Islet precursor cell (in vitro differentiated cells): ENCODE measurements at regions not wholly inside any gene's neighbourhood (a gene's known extent, or its start where the extent isn't known, plus 50 kb on each side); places are given as distances from the start of the nearest gene placed in this dataset.
"Not testable (repeated sequence)": the region's sequence is repeated elsewhere in the genome, so short reads cannot be mapped to it uniquely, and the experiment has no call there.

Source experiments
- DNase-seq: peaks from one replicate; pipeline ENCODE4 v3.0.0-alpha.2; 2018

DNA sequence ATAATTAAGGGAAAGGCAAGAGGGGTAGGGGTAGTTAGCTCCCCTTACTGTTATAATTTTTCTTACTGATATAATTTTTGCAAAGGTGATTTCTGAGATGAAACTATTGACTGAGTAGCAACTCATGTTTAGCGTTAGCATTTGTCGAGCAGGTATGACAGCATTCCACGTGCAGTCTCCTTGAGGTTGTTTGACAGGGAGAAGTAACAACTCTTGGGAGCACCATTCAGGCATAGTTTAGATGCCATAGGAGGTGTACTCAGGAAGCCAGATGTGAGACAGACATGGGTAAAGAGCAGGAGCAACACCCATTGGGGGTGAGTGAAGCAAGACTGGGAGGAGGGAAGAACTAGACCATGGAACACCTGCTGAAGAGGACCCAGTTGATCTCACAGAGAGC is 96.6 kb upstream of the KLF6 start:
- DNase-seq: peak; percentile 68

DNA sequence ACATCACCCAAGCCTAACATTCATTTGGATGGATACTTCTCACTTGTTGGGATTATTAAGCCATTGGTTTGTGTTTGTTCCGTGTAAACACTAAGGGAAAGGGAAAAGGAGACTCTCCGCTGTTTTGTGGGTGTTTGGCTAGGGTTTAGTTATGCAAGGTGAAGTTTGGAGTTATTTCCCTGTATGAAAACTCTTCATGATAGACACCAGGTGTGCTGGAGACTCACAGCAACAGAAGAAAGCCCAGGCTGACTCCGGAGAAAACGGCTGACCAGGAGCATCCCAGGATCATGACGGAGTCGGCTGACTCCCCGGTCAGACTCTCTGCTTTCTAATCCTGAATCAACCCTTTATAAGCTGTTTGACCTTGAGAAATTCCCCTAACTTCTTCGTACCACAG is 94.1 kb upstream of the KLF6 start:
- peak; percentile 41 for DNase-seq

DNA sequence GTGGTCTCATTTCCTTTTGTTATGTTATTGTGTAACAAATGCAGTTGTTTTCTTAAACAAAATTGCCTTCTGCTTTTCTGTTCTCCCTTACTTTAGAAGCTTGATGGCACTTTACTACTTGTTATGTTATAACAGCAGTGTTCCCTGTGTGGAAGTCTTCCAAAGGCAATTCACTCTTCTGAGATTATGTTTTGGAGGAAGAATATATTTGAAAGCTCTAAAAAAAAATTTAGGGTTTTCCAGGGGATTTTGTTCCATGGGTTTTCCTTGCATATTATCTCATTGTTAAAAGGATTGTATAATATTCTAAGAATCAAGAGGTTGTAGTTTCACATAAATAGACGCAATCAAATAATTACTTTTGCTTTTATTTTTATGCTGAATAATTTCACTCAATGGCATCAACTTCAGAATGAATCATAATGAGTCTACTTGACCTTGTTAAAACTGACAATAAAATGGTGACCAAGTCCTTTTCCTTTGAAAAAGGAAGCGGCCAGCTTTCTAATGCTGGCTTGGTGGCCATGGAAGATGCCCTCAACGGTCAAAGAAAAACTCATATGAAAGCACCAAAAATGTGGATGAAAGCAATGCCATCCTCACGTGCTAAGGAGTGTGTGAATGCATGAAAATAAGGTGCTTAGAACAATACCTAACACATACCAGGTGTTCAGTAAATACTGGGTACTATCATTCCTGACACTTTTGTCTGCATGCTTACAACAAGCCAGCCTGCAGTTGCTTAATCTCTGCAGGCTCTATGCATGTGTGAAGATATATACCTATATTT is 92.4 kb upstream of the KLF6 start:
- DNase-seq: no peak

DNA sequence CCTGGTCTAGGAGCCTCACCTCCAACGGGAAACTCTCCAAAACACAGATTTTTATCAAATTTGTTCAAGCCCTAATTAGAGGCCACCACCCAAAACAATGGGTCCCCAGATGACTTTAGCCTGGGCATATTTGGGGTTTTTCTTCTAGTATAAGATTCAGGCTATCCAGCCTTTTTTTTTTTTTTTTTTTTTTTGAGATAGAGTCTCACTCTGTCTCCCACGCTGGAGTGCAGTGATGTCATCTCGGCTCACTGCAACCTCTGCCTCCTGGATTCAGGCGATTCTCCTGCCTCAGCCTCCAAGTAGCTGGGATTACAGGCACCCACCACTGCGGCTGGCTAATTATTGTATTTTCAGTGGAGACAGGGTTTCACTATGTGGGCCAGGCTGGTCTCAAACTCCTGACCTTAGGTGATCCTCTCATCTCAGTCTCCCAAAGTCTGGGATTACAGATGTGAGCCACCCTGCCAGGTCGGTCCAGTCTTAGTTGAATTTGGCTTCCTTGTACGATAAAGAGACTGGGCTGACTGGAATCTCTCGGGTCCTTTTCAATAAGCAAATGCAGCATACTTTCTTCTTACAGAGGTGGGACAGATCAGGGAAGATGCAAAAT is 91.4 kb upstream of the KLF6 start:
- DNase-seq: no peak

DNA sequence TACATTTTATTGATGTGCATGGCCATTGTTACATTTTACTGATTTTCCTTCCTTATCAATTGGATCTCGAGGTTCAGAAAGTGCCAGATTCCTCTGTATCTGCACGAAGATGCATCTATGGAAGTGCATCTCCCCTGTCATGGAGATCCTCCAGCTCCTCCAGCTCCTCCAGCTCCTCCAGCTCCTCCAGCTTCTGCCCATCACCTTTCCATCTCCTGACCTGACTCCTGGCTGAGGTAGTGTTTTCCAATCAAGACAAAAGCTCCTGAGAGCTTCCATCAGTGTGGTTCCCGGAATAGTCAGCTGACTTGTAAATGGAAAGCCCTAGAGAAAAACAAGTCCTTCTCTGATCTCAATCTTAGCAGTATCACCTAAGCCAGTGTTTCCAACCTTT is 90.8 kb upstream of the KLF6 start:
- DNase-seq: no peak

DNA sequence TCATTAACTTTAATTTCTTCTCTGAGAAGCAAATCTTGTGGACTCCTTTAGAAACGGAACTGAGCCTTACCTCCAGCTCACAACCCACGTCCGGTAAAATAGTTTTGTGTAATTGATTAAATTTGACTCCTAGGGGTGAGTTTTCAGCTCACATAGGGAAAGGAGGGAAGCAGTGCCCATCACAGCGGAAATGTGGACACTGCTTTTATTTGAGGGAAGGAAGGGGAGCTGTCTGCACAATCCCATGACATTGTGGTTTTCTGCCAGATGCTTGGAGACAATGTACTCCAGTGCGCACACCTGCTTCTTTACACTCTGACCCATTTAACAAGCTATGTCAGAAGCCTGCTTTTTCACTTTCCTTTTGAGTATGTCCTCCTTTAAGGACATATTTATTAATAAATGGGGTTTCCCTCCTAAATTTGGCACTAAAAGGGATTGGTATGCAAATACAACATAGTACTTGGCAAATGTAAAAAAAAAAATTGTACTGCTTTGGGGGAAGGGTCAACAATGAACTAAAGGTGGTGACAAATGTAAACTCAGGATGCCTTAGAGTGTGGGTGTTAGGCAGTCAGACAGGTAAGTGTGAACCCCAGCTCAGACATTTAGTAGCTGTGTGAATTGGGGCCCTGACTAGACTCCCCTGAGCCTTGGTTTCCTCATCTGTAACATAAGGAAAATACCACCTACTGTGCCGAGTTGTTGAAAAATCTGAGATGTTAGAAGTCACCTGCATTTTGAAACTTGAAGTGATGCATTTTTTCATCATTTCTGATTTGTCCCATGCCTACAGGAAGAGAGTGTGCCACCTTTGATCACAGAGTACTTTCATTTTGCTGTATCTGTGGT is 90.2 kb upstream of the KLF6 start:
- no peak for DNase-seq

DNA sequence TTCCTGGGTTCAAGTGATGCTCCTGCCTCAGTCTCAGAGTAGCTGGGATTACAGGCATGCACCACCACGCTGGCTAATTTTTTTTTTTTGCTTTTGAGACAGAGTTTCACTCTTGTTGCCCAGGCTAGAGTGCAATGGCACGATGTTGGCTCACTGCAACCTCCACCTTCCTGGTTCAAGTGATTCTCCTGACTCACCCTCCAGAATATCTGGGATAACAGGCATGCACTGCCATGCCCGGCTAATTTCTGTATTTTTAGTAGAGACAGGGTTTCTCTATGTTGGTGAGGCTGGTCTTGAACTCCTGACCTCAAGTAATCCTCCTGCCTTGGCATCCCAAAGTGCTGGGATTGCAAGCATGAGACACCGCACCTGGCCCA is 89.6 kb upstream of the KLF6 start:
- not testable (repeated sequence) for DNase-seq

DNA sequence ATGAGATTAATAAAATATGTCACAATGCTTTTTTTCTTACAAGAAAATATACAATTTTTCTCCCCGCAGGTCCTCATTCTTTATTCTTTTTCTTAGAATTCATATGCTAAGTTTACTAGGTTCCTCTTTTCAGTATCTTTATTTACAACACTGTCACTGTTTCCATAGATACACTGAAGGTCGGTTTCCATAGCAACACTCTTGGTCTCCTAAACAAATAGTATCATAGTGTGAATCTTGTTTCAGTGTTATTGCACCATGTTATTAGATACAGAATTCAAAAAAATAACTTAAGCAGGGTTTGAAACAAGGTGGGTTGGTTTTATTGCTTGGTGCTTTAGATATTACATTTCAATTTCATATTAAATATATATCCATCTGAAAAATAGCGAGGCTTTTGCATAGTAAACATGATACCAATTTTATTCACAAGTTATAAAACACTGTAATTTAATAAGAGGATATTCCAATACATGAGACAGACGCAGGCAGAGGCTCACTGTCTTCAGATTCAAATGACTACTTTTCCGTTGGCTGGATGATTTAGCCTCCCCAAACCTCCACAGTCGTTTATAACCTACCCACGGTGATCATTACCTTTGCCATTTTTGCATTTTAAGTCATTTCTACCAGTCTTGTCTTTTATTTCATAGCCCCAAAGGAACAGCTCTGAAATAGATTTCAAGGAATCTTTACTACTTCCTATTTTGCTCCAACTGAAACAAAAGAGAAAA is 88.9 kb upstream of the KLF6 start:
- no peak for DNase-seq

DNA sequence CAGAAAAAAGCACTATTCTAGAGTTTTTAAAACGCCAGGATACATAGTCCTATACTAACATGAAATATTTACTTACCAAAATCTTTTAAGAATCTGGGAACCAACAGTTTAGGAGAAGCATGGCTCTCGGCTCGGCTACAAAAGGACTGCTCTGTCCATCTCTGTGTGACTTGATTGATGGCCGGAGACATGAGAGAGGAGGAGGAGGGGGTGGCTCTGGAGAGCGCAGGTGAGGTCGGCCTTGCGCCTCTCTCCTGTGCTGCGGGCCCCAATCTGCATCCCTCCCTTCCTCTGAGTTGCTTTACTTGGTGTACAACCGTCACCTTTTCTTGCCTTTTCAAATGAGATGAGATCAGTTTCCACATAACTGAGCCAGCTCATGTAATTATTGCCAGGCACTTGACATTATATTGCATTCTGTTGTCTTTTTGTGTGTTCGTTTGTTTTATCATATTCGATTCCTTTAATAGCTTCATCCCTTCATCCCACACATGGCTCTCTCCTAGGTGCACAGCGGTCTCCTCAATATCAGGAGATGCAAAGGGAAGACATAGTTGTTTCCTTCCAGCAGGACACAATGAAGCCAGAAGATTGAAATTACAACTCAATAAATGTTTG is 87.8 kb upstream of the KLF6 start:
- DNase-seq: no peak

DNA sequence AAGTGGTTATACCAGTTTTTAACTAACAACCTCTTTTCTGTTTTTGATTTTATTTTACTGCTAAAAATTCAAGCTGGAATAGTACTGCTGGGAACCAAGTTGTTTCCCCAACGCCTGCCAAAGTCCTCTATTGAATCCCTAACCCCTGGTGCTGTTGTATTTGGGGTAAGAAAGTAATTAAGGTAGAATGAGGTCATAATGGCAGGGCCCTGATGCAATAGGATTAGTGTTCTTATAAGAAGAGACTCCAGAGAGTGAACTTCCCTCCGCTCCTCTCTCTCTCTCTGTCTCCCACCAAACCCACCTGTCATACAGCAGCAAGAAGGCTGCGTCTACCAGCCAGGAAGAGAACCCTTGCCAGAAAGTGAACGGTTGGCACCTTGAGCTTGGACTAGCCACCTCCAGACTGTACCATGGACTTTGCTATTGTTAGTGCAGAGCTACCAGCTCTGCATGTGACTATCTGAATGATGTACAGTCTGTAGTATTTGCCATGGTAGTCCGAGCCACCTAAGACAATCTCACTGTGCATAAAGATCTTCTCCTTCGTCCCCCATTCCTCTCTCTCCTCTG is 86.5 kb upstream of the KLF6 start:
- DNase-seq: peak; percentile 31

DNA sequence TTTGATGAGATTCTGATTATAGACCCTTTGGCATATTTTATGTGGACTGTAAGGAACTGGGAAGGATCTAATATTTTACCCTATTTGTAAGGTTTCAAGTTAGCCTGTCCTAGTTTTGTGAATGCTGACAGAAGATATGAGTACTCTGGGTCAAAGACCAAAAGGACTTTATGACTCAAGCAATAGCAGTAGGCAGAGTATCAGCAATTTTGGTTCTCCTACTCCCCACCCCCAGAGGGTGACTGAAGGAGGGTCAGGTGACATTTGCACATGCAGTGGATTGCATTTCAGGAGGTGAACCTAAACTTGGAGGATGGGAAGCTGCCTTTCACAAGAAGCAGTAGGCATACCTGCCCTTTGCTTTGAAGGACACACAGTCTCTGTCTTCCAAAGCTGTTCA is 84.0 kb upstream of the KLF6 start:
- DNase-seq: peak; percentile 32

DNA sequence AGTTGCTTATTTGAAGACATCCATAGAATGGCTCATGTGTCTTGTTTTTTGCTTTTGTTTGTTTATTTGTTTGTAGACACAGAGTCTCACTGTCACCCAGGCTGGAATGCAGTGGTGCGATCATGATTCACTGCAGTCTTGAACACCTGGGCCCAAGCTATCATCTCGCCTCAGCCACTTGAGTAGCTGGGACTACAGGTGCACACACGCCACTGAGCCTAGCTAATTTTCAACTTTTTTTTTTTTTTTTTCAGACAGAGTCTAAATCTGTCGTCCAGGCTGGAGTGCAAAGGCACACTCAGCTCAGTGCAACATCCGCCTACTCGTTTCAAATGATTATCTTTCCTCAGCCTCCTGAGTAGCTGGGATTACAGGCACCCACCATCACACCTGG is 83.3 kb upstream of the KLF6 start:
- DNase-seq: peak; percentile 51

DNA sequence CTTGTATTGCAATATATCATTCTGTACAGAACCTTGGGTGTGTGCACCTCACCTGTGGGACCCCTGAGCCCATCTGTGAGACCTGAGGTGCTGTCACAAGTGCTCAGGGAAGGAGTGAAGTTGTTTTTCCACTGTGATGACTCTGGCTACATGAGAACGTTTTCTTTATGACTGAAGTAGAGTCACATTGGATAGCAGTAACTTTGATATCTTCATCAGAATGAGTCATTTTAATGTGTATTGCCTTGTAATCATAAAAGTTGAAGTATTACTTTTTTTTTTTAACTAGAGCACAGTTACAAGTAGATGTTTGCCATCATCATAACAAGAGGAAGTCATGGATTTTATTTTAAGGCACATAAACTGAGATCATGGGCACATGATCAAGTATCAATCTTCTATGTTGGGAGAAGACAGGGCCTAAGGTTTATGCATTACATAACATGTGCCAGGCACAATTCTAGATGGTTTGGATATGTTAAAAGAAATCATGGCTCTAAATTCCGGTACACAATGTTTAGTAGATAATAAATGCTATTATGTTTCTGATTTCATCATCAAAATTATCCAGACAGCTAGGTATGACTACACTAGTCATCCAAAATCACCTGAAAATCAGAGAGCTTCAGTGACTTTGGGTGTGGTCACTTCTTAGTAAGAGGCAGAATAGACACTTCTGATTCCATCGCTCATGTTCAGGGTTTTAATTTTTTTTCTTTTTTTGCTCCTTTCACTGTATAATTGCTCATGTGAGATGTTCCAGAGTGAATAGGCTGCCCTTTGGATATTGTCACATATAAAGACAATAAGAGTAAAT is 82.7 kb upstream of the KLF6 start:
- peak; percentile 8 for DNase-seq

DNA sequence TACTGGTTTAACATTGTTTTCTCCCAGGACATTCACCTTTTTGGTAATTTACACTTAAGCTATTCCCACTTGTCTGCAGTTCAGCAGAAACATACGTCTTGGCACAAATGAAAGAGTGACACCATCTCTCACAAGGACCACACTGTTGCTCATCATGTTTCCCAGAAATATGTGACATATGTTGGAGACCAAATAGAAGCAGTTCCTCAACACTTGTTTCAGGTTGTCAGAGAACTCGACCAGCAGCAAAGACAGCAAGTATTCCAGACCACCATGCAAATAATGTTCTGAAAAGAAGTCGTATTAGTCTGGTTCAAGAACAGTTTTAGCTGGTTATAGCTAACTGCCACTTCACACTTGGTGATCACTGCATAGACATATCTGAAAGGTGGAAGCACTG is 81.3 kb upstream of the KLF6 start:
- DNase-seq: peak; percentile 14

DNA sequence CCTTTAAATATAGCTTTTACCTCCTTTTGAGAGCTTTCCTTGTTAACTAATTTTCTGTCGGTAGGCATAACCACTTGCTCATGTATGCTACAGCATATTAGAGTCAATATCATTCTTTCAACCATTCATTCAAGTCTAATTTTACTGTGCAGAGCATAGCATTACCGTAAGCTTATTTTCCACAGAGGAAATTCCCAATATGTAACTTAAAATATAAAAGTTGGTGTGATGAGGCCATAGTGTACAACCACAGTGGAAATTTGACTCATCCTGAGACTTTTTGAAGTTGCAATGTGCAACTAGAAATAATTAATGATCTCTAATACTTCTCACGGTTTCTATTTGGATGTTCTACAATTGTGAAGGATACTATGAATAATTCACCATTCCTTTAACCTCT is 80.6 kb upstream of the KLF6 start:
- no peak for DNase-seq

DNA sequence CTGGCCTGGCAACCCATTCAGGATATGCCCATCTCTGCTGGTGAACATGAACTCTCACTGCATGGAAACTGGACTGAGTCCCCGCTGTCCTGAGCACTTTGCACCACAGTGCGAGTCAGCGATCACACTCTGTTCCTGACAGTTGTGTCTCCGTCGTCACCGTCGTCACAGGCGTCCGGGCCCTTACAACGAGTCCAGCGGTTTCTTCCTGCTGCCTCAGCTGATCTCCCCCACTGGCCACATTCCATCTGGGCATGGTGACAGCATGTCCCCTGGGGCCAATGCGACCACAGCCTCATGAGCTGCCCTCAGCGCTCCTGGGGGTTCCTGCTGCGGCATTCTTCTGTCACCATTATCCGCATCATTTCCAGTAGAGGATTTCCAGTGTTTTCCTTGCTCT is 76.8 kb upstream of the KLF6 start:
- DNase-seq: peak; percentile 65

DNA sequence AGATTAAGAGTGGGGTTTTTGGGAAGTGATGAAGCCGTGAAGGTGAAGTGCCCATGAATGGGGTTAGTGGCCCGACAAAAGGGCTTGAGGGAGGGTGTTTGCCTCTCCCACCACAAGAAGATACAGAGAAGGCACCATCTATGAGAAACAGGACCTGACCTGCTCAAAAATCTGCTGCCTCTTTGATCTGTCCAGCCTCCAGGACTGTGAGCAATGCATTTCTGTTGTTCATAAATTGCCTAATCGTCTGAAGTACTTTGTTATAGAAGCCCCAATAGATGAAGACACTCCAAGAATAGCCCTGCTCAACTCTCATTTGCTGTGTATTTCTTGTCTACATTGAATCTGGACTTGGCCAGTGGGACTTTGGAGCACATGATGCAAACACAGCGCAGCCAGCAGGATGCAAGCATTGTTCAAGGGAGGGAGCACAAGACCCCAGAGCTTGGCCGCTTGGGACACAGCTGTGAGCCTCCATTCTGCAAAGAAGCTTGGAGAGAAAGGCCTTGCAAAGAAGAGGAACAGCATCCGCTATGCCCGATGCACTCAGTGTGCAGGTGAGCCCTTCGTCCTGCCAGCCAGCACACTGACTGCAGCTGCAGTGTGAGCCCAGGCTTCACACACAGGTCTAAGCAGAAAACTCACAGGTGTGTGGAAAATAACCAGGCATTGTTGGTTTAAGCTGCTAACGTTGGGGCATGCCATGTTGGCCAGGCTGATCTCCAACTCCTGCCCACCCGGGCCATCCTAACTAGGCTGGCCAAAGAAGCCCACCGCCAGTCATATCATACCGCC is 73.2 kb upstream of the KLF6 start:
- peak; percentile 43 for DNase-seq

DNA sequence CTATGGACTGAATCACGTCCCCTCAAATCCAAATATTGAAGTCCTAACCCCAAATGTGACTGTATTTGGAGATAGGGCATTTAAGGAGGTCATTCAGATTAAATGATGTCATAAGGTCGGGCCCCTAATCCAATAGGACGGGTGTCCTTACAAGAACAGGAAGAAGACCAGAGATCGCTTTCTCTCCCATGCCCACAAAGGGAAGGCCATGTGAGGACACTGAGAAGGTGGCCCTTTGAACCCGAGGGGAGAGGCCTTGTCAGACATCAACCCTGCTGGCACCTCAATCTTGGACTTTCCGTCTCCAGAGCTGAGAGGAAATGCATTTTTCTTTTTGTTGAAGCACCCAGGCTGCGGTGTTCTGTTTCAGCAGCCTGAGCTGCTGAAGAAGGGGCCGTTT is 72.3 kb upstream of the KLF6 start:
- DNase-seq: peak; percentile 26

DNA sequence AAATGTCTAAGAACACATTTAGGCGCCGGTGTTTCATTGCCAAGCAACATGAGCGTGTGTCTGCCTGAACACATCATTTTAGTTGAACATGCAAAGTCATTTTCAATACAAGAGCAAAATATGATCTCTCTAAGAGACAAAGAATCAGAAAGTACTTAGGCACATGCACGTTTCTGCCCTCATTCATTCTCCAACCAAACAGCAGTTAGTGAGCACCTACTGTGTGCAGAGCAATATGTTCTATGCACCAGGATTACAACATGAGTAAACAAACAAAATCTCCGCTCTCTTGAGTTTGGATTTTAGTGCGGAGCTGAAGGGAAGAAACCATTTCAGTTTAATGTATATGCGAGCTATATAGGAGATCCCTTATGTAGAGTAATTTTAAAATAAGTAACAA is 71.6 kb upstream of the KLF6 start:
- DNase-seq: no peak

DNA sequence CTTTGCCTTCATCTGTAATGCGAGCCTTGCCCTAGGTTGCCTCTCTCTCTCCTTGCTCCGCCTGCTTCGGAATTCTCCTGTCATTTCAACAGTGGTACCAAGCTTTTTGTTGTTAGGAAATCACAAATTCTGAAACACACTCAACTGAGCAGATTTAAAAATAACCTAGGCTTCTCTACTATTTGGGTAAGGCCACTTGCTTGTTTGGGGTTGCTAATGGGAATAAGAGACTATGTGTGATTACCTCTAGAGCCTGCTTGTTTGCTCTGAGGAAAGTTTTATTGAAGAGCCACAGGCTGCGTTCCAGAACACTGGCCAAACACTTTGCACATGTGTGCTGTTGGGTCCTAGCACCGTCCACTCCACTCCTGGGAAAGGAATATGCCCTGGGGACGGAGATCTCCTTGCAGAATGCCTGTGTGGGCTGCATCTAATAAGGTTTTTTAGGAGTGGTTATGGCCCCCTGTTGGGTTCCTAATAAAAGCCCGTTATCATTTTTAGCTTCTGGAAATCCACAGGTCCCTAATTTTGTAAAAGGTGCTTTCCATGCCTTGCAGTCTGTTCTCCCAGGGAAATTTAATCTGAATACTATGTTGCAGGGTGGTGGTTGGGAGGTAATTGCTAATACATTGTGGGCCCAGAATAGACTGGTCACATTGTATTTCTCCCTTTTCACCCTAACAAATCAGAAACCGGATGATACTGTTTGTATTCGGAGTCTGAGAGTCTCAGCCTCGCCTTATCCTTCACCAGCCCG is 68.7 kb upstream of the KLF6 start:
- DNase-seq: peak; percentile 86
